ENCODE measurements at regions not wholly inside any gene's neighbourhood (a gene's known extent, or its start where the extent isn't known, plus 50 kb on each side); places are given as distances from the start of the nearest gene placed in this dataset.

- no peak for DNase-seq (ENCODE audit: low read depth)
- TF ChIP-seq CTCF (IDR thresholded peaks at IDR 0.05; ENCODE audit: insufficient read depth, low read length) = no peak
- no peak overlapping the region for H3K4me3 ChIP-seq (ENCODE audit: low read depth, low read length)
Observed at GRCh38 chr15:46543626-46544025, 908.8 kb downstream of the SQOR start.

- TF ChIP-seq CTCF (IDR thresholded peaks at IDR 0.05; ENCODE audit: insufficient read depth, low read length) = no peak
- H3K4me3 ChIP-seq (ENCODE audit: low read depth, low read length) = no peak overlapping the region
Observed at GRCh38 chr15:46548989-46549388, 914.2 kb downstream of the SQOR start.

GRCh38 chr15:46552316-46552715, 917.5 kb downstream of the SQOR start:
- no peak overlapping the region for H3K4me3 ChIP-seq (ENCODE audit: low read depth, low read length)
- DNase-seq (ENCODE audit: low read depth) = no peak
- no peak for TF ChIP-seq CTCF (IDR thresholded peaks at IDR 0.05; ENCODE audit: insufficient read depth, low read length)

More at GRCh38 chr15:46548989-46549388, 914.2 kb downstream of the SQOR start:
- DNase-seq (ENCODE audit: low read depth) = no peak

- no peak for TF ChIP-seq CTCF (IDR thresholded peaks at IDR 0.05; ENCODE audit: insufficient read depth, low read length)
- no peak overlapping the region for H3K4me3 ChIP-seq (ENCODE audit: low read depth, low read length)
- DNase-seq (ENCODE audit: low read depth) = no peak
Observed at GRCh38 chr15:46555547-46555946, 920.7 kb downstream of the SQOR start.

GRCh38 chr15:46556010-46556409, 921.2 kb downstream of the SQOR start:
- no peak for DNase-seq (ENCODE audit: low read depth)
- H3K4me3 ChIP-seq (ENCODE audit: low read depth, low read length) = no peak overlapping the region
- no peak for TF ChIP-seq CTCF (IDR thresholded peaks at IDR 0.05; ENCODE audit: insufficient read depth, low read length)

- TF ChIP-seq CTCF (IDR thresholded peaks at IDR 0.05; ENCODE audit: insufficient read depth, low read length) = no peak
- no peak for DNase-seq (ENCODE audit: low read depth)
- H3K4me3 ChIP-seq (ENCODE audit: low read depth, low read length) = no peak overlapping the region
Observed at GRCh38 chr15:46556559-46557379, 921.9 kb downstream of the SQOR start.

GRCh38 chr15:46567968-46568367, 933.1 kb downstream of the SQOR start:
- H3K4me3 ChIP-seq (ENCODE audit: low read depth, low read length) = no peak overlapping the region
- TF ChIP-seq CTCF (IDR thresholded peaks at IDR 0.05; ENCODE audit: insufficient read depth, low read length) = no peak
- no peak for DNase-seq (ENCODE audit: low read depth)

Measured in fibroblast of the aortic adventitia (primary cell).